NT2/D1 (cell line): ENCODE measurements at regions not wholly inside any gene's neighbourhood (a gene's known extent, or its start where the extent isn't known, plus 50 kb on each side); places are given as distances from the start of the nearest gene placed in this dataset.
"Not testable (repeated sequence)": the region's sequence is repeated elsewhere in the genome, so short reads cannot be mapped to it uniquely, and the experiment has no call there.

Source experiments
- SUZ12 ChIP-seq: IDR thresholded peaks from 2 replicates; pipeline ENCODE4 v1.6.1; 2011; ENCODE audit not compliant: insufficient read length, insufficient read depth; ENCODE audit errors: extremely low read depth
- YY1 ChIP-seq: IDR thresholded peaks from 2 replicates; pipeline ENCODE4 v1.6.1; 2011; ENCODE audit not compliant: insufficient read length, insufficient read depth
- ZNF274 ChIP-seq: IDR thresholded peaks from 2 replicates; pipeline ENCODE4 v1.6.1; 2011; ENCODE audit warnings: mild to moderate bottlenecking, low read depth, low read length

DNA sequence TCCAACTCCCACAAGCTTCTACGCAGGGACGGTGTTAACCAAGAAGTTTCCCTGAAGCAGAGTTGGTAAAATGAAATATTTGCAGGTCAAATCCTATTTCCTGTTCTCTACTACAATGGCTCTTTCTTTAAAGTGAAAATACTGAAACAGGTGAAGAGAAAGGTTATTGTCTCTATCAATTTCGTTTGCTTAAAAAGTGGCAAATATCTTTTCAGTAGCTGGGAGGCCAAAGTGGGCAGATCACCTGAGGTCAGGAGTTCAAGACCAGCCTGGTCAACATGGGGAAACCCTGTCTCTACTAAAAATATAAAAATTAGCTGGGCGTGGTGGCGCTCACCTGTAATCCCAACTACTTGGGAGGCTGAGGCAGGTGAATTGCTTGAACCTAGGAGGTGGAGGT is 134.2 kb upstream of the TPM1 start:
- not testable (repeated sequence) for TF ChIP-seq SUZ12, YY1, ZNF274
